Fibroblast of lung (primary cell): ENCODE measurements at regions not wholly inside any gene's neighbourhood (a gene's known extent, or its start where the extent isn't known, plus 50 kb on each side); places are given as distances from the start of the nearest gene placed in this dataset.

Source experiments
- DNase-seq, 2 donors: peaks; one replicate each; pipeline versions ENCODE4 v3.0.0 to v3.0.0-alpha.2; 2010; ENCODE audit warnings: low read depth in 2 of 2
- H2AFZ ChIP-seq: 2 replicates; pipeline ENCODE4 v1.5.1; 2012; ENCODE audit warnings: low read length, control low read depth, inconsistent platforms
- H3K27ac ChIP-seq: 2 replicates; pipeline ENCODE4 v1.5.1; 2011; ENCODE audit warnings: low read length, control low read depth; ENCODE audit not compliant: insufficient read depth
- H3K27me3 ChIP-seq: 2 replicates; pipeline ENCODE4 v1.5.1; 2011; ENCODE audit warnings: mild to moderate bottlenecking, low read length; ENCODE audit not compliant: control insufficient read depth, insufficient read depth
- H3K36me3 ChIP-seq: 2 replicates; pipeline ENCODE4 v1.5.1; 2011; ENCODE audit warnings: low read length; ENCODE audit not compliant: control insufficient read depth, insufficient read depth
- H3K4me1 ChIP-seq: 2 replicates; pipeline ENCODE4 v1.5.1; 2011; ENCODE audit warnings: low read length; ENCODE audit not compliant: control insufficient read depth, insufficient read depth; ENCODE audit errors: extremely low read depth
- H3K4me2 ChIP-seq: 2 replicates; pipeline ENCODE4 v1.5.1; 2011; ENCODE audit warnings: low read length, control low read depth; ENCODE audit not compliant: insufficient read depth; ENCODE audit errors: extremely low read depth
- H3K4me3 ChIP-seq, 4 experiments: fragments of 200-600 bp in 1 of 4; sonication (generic) in 1 of 4; replicated peaks in 1 of 4; 2 replicates each; pipeline ENCODE4 v1.5.1; 2011 to 2016; ENCODE audit warnings: low read length in 4 of 4, low read depth in 3 of 4, mild to moderate bottlenecking in 3 of 4, control low read depth in 2 of 4, inconsistent platforms in 1 of 4, mixed read lengths in 1 of 4; ENCODE audit not compliant: insufficient read depth in 1 of 4; ENCODE audit errors: control extremely low read depth in 1 of 4
- H3K79me2 ChIP-seq: 2 replicates; pipeline ENCODE4 v1.5.1; 2012; ENCODE audit warnings: mild to moderate bottlenecking, low read length, inconsistent platforms; ENCODE audit not compliant: control insufficient read depth, insufficient read depth
- H3K9ac ChIP-seq: 2 replicates; pipeline ENCODE4 v1.5.1; 2011; ENCODE audit warnings: mild to moderate bottlenecking, low read length, control low read depth; ENCODE audit not compliant: insufficient read depth
- H3K9me3 ChIP-seq: 2 replicates; pipeline ENCODE4 v1.5.1; 2012; ENCODE audit warnings: low read depth, low read length; ENCODE audit not compliant: control insufficient read depth, insufficient read depth
- H4K20me1 ChIP-seq: 2 replicates; pipeline ENCODE4 v1.5.1; 2011; ENCODE audit warnings: low read length; ENCODE audit not compliant: control insufficient read depth, insufficient read depth; ENCODE audit errors: extremely low read depth
- CTCF ChIP-seq, 2 donors: IDR thresholded peaks in 1 of 2; conservative IDR thresholded peaks in 1 of 2; 1 replicate in 1 of 2; 2 replicates in 1 of 2; pipeline ENCODE4 v1.5.1; 2011 to 2012; ENCODE audit warnings: low read length in 2 of 2, control low read depth in 1 of 2, inconsistent platforms in 1 of 2, low read depth in 1 of 2, mild to moderate bottlenecking in 1 of 2
- EZH2 ChIP-seq: IDR thresholded peaks from 2 replicates; pipeline ENCODE4 v1.5.1; 2012; ENCODE audit warnings: low read length, control low read depth, mild to moderate bottlenecking; ENCODE audit errors: missing control alignments

- no peaks in the 10 kb centered on the region for H3K79me2 ChIP-seq
- no peaks in the 10 kb centered on the region for H4K20me1 ChIP-seq
- H3K4me1 ChIP-seq: no peaks in the 10 kb centered on the region
- H3K27me3 ChIP-seq: no peaks in the 10 kb centered on the region
- DNase-seq: no peak
- no peak overlapping the region for H3K9ac ChIP-seq
- no peaks in the 10 kb centered on the region for H3K9me3 ChIP-seq
- TF ChIP-seq EZH2: no peak
- no peak for TF ChIP-seq CTCF (conservative IDR thresholded peaks at IDR 0.05 in 1 of 2, IDR thresholded peaks at IDR 0.05 in 1 of 2; ENCODE audit: low read depth in 1 of 2, low read length in 2 of 2)
- H3K27ac ChIP-seq: no peak overlapping the region
- no peak overlapping the region for H3K4me3 ChIP-seq
- H2AFZ ChIP-seq: no peak overlapping the region
- H3K4me2 ChIP-seq: no peak overlapping the region
- no peaks in the 10 kb centered on the region for H3K36me3 ChIP-seq
These were observed 426.5 kb upstream of the FMR1 start for GRCh38 chrX:147485207-147485606.

- no peak overlapping the region for H3K4me3 ChIP-seq
- no peaks in the 10 kb centered on the region for H3K4me1 ChIP-seq
- H3K27me3 ChIP-seq: no peaks in the 10 kb centered on the region
- no peaks in the 10 kb centered on the region for H3K9me3 ChIP-seq
- no peak for DNase-seq
- H3K9ac ChIP-seq: no peak overlapping the region
- no peak overlapping the region for H3K4me2 ChIP-seq
- TF ChIP-seq EZH2 (no peak), CTCF (conservative IDR thresholded peaks at IDR 0.05 in 1 of 2, IDR thresholded peaks at IDR 0.05 in 1 of 2; ENCODE audit: low read depth in 1 of 2, low read length in 2 of 2) (no peak)
- H3K79me2 ChIP-seq: no peaks in the 10 kb centered on the region
- H3K36me3 ChIP-seq: no peaks in the 10 kb centered on the region
- H2AFZ ChIP-seq: no peak overlapping the region
- H4K20me1 ChIP-seq: no peaks in the 10 kb centered on the region
- H3K27ac ChIP-seq: no peak overlapping the region
These were observed 417.4 kb upstream of the FMR1 start for GRCh38 chrX:147494365-147494764.

GRCh38 chrX:147498796-147499195, 412.9 kb upstream of the FMR1 start:
- H3K36me3 ChIP-seq: no peaks in the 10 kb centered on the region
- DNase-seq: no peak
- H4K20me1 ChIP-seq: no peaks in the 10 kb centered on the region
- H3K4me3 ChIP-seq: no peak overlapping the region
- no peaks in the 10 kb centered on the region for H3K27me3 ChIP-seq
- no peak overlapping the region for H2AFZ ChIP-seq
- H3K9ac ChIP-seq: no peak overlapping the region
- H3K4me1 ChIP-seq: no peaks in the 10 kb centered on the region
- H3K4me2 ChIP-seq: no peak overlapping the region
- H3K27ac ChIP-seq: no peak overlapping the region
- H3K79me2 ChIP-seq: no peaks in the 10 kb centered on the region
- TF ChIP-seq CTCF (conservative IDR thresholded peaks at IDR 0.05 in 1 of 2, IDR thresholded peaks at IDR 0.05 in 1 of 2; ENCODE audit: low read depth in 1 of 2, low read length in 2 of 2) (no peak), EZH2 (no peak)
- H3K9me3 ChIP-seq: no peaks in the 10 kb centered on the region
